Astrocyte of the spinal cord (primary cell): ENCODE measurements at regions not wholly inside any gene's neighbourhood (a gene's known extent, or its start where the extent isn't known, plus 50 kb on each side); places are given as distances from the start of the nearest gene placed in this dataset.

ENCODE experiments used
- DNase-seq: peaks from one replicate; pipeline ENCODE4 v3.0.0; 2011; ENCODE audit warnings: low read depth, low spot score
- H3K4me3 ChIP-seq: 2 replicates; pipeline ENCODE4 v1.5.1; 2011; ENCODE audit warnings: low read depth, mild to moderate bottlenecking, low read length, moderate library complexity
- in situ Hi-C: cut with HindIII; loops from 2 replicates; pipeline ENCODE4 v1.10.0; 2017; ENCODE audit warnings: low sequenced_read_pairs
- TF ChIP-seq, protein P1 (sequence below): IDR thresholded peaks from 2 replicates; pipeline ENCODE4 v1.5.1; 2012; ENCODE audit warnings: low read depth, mild to moderate bottlenecking, low read length, inconsistent platforms

DNA sequence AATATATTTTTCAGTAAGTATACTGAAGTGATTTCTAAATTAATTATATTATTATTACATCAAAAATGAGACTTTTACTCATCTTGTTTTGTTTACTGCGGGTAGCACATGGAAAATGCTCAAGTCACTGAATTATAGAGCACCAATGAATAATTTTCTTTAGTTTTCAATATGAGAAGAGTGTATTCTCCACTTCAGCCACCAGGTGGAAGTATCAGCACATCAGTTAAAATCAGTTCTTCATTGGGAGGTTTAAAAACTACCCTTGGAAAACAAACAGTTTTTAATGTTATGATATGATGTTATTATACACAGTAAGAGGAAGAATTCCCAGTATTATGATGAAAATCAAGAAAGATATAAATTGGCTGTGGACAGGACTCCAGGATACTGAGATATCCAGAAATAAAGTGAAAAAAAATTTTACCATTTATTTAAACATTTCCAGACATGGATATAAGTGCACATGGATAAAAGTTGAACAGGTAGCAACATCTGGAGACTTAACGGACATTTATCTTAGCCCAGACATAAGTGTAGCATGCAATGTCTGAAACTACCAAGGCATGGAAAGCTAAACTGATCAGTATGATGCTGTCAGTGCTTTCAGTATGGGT, 467.3 kb downstream of the KCNJ2 start:
- TF ChIP-seq, protein P1, sequence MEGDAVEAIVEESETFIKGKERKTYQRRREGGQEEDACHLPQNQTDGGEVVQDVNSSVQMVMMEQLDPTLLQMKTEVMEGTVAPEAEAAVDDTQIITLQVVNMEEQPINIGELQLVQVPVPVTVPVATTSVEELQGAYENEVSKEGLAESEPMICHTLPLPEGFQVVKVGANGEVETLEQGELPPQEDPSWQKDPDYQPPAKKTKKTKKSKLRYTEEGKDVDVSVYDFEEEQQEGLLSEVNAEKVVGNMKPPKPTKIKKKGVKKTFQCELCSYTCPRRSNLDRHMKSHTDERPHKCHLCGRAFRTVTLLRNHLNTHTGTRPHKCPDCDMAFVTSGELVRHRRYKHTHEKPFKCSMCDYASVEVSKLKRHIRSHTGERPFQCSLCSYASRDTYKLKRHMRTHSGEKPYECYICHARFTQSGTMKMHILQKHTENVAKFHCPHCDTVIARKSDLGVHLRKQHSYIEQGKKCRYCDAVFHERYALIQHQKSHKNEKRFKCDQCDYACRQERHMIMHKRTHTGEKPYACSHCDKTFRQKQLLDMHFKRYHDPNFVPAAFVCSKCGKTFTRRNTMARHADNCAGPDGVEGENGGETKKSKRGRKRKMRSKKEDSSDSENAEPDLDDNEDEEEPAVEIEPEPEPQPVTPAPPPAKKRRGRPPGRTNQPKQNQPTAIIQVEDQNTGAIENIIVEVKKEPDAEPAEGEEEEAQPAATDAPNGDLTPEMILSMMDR = peak; percentile 61
- in situ Hi-C loops = no loop called here
- peak; percentile 58 for DNase-seq

DNA sequence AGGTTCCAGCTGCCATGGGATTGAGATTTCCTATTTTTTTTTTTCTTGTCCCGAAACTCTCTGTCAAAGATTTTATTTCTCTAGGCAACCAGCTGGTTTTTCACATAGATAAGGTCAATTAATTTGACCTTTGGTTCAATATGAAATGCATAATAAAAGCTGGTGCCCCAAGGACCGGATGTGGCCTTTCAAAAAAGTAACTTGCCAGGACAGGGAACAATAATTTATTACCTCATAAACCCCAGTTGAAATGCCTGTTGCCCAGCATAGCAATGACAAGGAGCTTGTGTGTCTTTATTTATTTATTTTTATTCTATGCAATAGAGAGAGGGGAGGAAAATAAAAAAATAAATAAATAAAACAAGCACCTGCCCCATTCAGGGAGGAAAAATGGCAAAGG, 472.7 kb downstream of the KCNJ2 start:
- TF ChIP-seq, protein P1 = no peak
- no peak overlapping the region for H3K4me3 ChIP-seq
- in situ Hi-C loops = no loop called here
- DNase-seq = no peak

More for the DNA sequence above, 467.3 kb downstream of the KCNJ2 start:
- no peak overlapping the region for H3K4me3 ChIP-seq

DNA sequence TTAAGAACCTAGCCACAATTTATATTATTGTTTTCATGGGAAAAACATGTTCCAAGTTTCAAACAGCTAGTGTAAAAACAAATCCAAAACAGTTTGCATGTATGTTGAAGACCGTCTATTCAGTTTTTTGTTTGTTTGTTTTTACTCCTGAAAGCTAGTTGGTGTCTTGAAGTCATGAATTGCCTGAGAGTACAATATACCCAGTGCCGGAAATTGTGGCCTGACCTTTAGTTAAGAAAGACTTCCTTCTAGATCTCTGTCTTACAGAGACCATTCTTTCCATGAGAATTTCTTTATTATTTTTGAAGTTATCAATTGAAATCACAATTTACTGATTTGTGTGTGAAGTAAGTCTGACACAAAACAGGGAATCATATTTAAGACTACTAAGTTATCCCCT, 474.8 kb downstream of the KCNJ2 start:
- TF ChIP-seq, protein P1 = no peak
- no peak for DNase-seq
- H3K4me3 ChIP-seq = no peak overlapping the region
- in situ Hi-C loops = no loop called here

DNA sequence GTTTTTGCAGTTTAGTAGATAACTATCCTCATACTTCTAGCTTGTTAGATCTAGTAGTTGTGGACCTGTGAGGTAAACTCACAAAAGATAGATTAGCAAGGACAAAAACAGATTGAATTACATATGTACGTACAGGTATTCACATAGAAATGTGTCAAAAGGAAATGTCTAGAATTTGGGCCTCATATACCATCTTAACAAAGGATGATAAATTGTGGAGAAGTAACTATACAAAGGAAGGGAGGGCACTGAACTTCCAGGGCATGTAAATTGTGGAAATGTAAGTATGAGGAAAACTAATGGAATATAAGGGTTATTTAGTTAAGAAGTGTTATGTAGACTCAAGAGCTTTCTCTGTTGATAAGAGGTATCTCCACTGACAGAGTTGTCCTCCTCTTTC, 477.3 kb downstream of the KCNJ2 start:
- H3K4me3 ChIP-seq = no peak overlapping the region
- TF ChIP-seq, protein P1 = no peak
- no peak for DNase-seq
- in situ Hi-C loops = no loop called here

DNA sequence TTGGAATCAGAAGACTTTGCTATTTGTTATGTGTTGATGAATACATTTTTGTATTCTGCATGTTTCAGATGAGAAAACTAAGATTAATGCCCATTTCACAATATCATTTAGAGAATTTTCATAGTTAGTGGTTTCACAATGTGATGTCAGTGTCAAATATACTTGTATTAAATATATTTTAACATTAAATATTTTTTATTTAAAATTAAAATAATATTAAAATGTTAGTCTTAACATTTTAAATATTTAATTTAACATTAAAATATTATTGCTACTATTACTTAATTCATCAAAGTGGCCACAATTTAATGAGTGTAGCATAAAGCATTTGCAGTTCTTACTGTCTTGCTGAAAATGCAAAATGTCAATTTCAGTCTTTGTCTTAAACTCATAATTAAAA, 478.8 kb downstream of the KCNJ2 start:
- no peak overlapping the region for H3K4me3 ChIP-seq
- no peak for DNase-seq
- in situ Hi-C loops = no loop called here
- TF ChIP-seq, protein P1 = no peak

DNA sequence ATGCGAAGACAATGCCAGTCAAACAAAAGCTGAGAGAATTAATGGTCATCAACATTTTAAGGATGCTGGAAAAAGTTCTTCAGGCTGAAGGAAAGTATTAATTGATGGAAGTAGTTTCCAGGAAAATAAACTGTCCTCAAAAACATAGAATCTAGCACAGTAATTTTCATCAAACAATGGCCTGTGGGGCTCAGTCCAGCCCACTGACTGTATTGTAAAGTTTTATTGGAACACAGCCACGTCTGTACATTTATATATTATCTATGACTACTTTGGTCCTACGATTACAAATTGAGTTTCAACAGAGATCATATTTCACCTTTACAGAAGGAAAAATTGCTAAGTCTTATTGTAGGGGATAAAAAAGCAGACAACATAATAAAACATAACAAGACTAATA, 484.5 kb downstream of the KCNJ2 start:
- TF ChIP-seq, protein P1 = no peak
- H3K4me3 ChIP-seq = no peak overlapping the region
- no peak for DNase-seq
- in situ Hi-C loops = no loop called here
